Pons (tissue), 1 donor: ENCODE measurements at regions not wholly inside any gene's neighbourhood (a gene's known extent, or its start where the extent isn't known, plus 50 kb on each side); places are given as distances from the start of the nearest gene placed in this dataset.
A peak's percentile ranks its signal among the peaks of the same experiment; 100 is the strongest.
"Not testable (repeated sequence)": the region's sequence is repeated elsewhere in the genome, so short reads cannot be mapped to it uniquely, and the experiment has no call there.

ENCODE experiments used
- DNase-seq: peaks from one replicate; pipeline ENCODE4 v3.0.0-alpha.2; 2016; ENCODE audit warnings: low spot score

GRCh38 chr12:87425942-87426554 lies 603.2 kb downstream of the C12orf50 start:
- no peak for DNase-seq

GRCh38 chr12:87421233-87421632 lies 608.0 kb downstream of the C12orf50 start:
- DNase-seq, result not testable (repeated sequence)

- DNase-seq, result no peak
These were observed 615.4 kb downstream of the C12orf50 start for GRCh38 chr12:87413784-87414183.

GRCh38 chr12:87406926-87407325 lies 622.3 kb downstream of the C12orf50 start:
- no peak for DNase-seq

- no peak for DNase-seq
These were observed 623.3 kb downstream of the C12orf50 start for GRCh38 chr12:87405918-87406317.

- not testable (repeated sequence) for DNase-seq
These were observed 635.0 kb downstream of the C12orf50 start for GRCh38 chr12:87394168-87394567.

- DNase-seq, result no peak
These were observed 640.8 kb downstream of the C12orf50 start for GRCh38 chr12:87388376-87388775.

- no peak for DNase-seq
These were observed 643.9 kb downstream of the C12orf50 start for GRCh38 chr12:87385322-87385721.

GRCh38 chr12:87384226-87384625 lies 645.0 kb downstream of the C12orf50 start:
- no peak for DNase-seq

- peak; percentile 9 for DNase-seq
These were observed 645.5 kb downstream of the C12orf50 start for GRCh38 chr12:87383680-87384079.

GRCh38 chr12:87382959-87383566 lies 646.1 kb downstream of the C12orf50 start:
- no peak for DNase-seq

GRCh38 chr12:87382436-87382835 lies 646.8 kb downstream of the C12orf50 start:
- DNase-seq, result no peak

- no peak for DNase-seq
These were observed 647.5 kb downstream of the C12orf50 start for GRCh38 chr12:87381742-87382141.

GRCh38 chr12:87378526-87378925 lies 650.7 kb downstream of the C12orf50 start:
- no peak for DNase-seq

GRCh38 chr12:87376722-87377121 lies 652.5 kb downstream of the C12orf50 start:
- DNase-seq, result no peak

- no peak for DNase-seq
These were observed 660.0 kb downstream of the C12orf50 start for GRCh38 chr12:87369161-87369560.

GRCh38 chr12:87368259-87368658 lies 660.9 kb downstream of the C12orf50 start:
- DNase-seq, result no peak

GRCh38 chr12:87365423-87365822 lies 663.8 kb downstream of the C12orf50 start:
- no peak for DNase-seq

- DNase-seq, result no peak
These were observed 665.6 kb downstream of the C12orf50 start for GRCh38 chr12:87363497-87364084.

GRCh38 chr12:87349681-87350080 lies 679.5 kb downstream of the C12orf50 start:
- peak; percentile 8 for DNase-seq

- no peak for DNase-seq
These were observed 681.1 kb downstream of the C12orf50 start for GRCh38 chr12:87348071-87348470.

- DNase-seq, result no peak
These were observed 684.5 kb downstream of the C12orf50 start for GRCh38 chr12:87344699-87345098.

GRCh38 chr12:87338681-87339080 lies 690.5 kb downstream of the C12orf50 start:
- DNase-seq, result no peak
